ENCODE measurements at regions not wholly inside any gene's neighbourhood (a gene's known extent, or its start where the extent isn't known, plus 50 kb on each side); places are given as distances from the start of the nearest gene placed in this dataset.
"Not testable (repeated sequence)": the region's sequence is repeated elsewhere in the genome, so short reads cannot be mapped to it uniquely, and the experiment has no call there.

- not testable (repeated sequence) for TF ChIP-seq CTCF (IDR thresholded peaks at IDR 0.05; ENCODE audit: insufficient read depth, low read length, poor library complexity, severe bottlenecking); EZH2phosphoT487 (conservative IDR thresholded peaks at IDR 0.05; ENCODE audit: low read length)
These were observed 138.1 kb upstream of the KCND3 start for GRCh38 chr1:112127606-112128005.
